Loucy (cell line): ENCODE measurements at regions not wholly inside any gene's neighbourhood (a gene's known extent, or its start where the extent isn't known, plus 50 kb on each side); places are given as distances from the start of the nearest gene placed in this dataset.

Source experiments
- H2AFZ ChIP-seq: fragments of 200-600 bp; sonication (generic); 2 replicates; pipeline ENCODE4 v1.6.0; 2016; ENCODE audit warnings: antibody characterized with exemption, mild to moderate bottlenecking, low read length, moderate library complexity
- H3F3A ChIP-seq: fragments of 200-600 bp; 2 replicates; pipeline ENCODE4 v1.6.0; 2016; ENCODE audit warnings: antibody characterized with exemption, low read depth, mild to moderate bottlenecking
- H3K27me3 ChIP-seq: fragments of 200-600 bp; sonication (generic); 2 replicates; pipeline ENCODE4 v1.6.1; 2014; ENCODE audit warnings: low read length, mild to moderate bottlenecking; ENCODE audit not compliant: insufficient read depth, poor library complexity, severe bottlenecking
- H3K36me3 ChIP-seq: fragments of 200-600 bp; sonication (generic); 2 replicates; pipeline ENCODE4 v1.6.1; 2016; ENCODE audit warnings: low read length; ENCODE audit not compliant: insufficient read depth
- H3K4me1 ChIP-seq: fragments of 200-600 bp; sonication (generic); 2 replicates; pipeline ENCODE4 v1.5.1; 2014; ENCODE audit warnings: low read length, mild to moderate bottlenecking; ENCODE audit not compliant: insufficient read depth, poor library complexity, severe bottlenecking
- H3K4me2 ChIP-seq: fragments of 200-600 bp; sonication (generic); 2 replicates; pipeline ENCODE4 v1.6.0; 2014; ENCODE audit warnings: antibody characterized with exemption, low read length, low read depth, mild to moderate bottlenecking; ENCODE audit not compliant: poor library complexity, severe bottlenecking
- H3K4me3 ChIP-seq: fragments of 200-600 bp; sonication (generic); 2 replicates; pipeline ENCODE4 v1.5.1; 2014; ENCODE audit warnings: low read length, mild to moderate bottlenecking, mixed read lengths; ENCODE audit not compliant: poor library complexity, severe bottlenecking
- H3K79me2 ChIP-seq: fragments of 200-600 bp; sonication (generic); 2 replicates; pipeline ENCODE4 v1.6.1; 2014; ENCODE audit warnings: low read length; ENCODE audit not compliant: insufficient read depth
- H3K9ac ChIP-seq: fragments of 200-600 bp; sonication (generic); 2 replicates; pipeline ENCODE4 v1.6.0; 2014; ENCODE audit warnings: mild to moderate bottlenecking, low read depth, low read length, moderate library complexity; ENCODE audit not compliant: poor library complexity, severe bottlenecking
- H3K9me2 ChIP-seq: fragments of 200-600 bp; sonication (generic); replicated peaks from 2 replicates; pipeline ENCODE4 v1.6.1; 2016; ENCODE audit warnings: low read depth, low read length, mixed read lengths
- H3K9me3 ChIP-seq: fragments of 200-600 bp; sonication (generic); 2 replicates; pipeline ENCODE4 v1.6.1; 2014; ENCODE audit warnings: mild to moderate bottlenecking, antibody characterized with exemption, low read length, low read depth; ENCODE audit not compliant: insufficient read depth
- H4K20me1 ChIP-seq: fragments of 200-600 bp; sonication (generic); 2 replicates; pipeline ENCODE4 v1.6.0; 2014; ENCODE audit warnings: antibody characterized with exemption, low read length, mild to moderate bottlenecking; ENCODE audit not compliant: insufficient read depth, poor library complexity, severe bottlenecking
- CTCF ChIP-seq: fragments of 200-600 bp; sonication (generic); conservative IDR thresholded peaks from 2 replicates; pipeline ENCODE4 v1.5.1; 2014; ENCODE audit warnings: mild to moderate bottlenecking, antibody characterized with exemption, low read length
- EZH2phosphoT487 ChIP-seq: fragments of 200-600 bp; IDR thresholded peaks from 2 replicates; pipeline ENCODE4 v1.6.1; 2018; ENCODE audit warnings: antibody characterized with exemption, mild to moderate bottlenecking, moderate library complexity, borderline replicate concordance

GRCh38 chr5:111004291-111004690, 67.2 kb upstream of the TSLP start:
- Histone ChIP-seq H3K79me2 (no peaks in the 10 kb centered on the region), H3K9me2 (no peaks in the 10 kb centered on the region), H3K9ac (no peak overlapping the region), H3F3A (no peaks in the 10 kb centered on the region), H3K4me2 (no peak overlapping the region), H3K4me3 (no peak overlapping the region), H3K36me3 (no peaks in the 10 kb centered on the region), H3K4me1 (no peaks in the 10 kb centered on the region), H3K9me3 (no peaks in the 10 kb centered on the region), H4K20me1 (no peaks in the 10 kb centered on the region), H3K27me3 (no peaks in the 10 kb centered on the region), H2AFZ (no peak overlapping the region)
- no peak for TF ChIP-seq EZH2phosphoT487
- no peak for TF ChIP-seq CTCF

- H3K4me2 ChIP-seq = no peak overlapping the region
- H2AFZ ChIP-seq = no peak overlapping the region
- no peaks in the 10 kb centered on the region for H3K27me3 ChIP-seq
- TF ChIP-seq EZH2phosphoT487 = no peak
- no peak for TF ChIP-seq CTCF
- H4K20me1 ChIP-seq = no peaks in the 10 kb centered on the region
- H3F3A ChIP-seq = no peaks in the 10 kb centered on the region
- H3K4me1 ChIP-seq = no peaks in the 10 kb centered on the region
- no peak overlapping the region for H3K4me3 ChIP-seq
- no peaks in the 10 kb centered on the region for H3K36me3 ChIP-seq
- H3K79me2 ChIP-seq = no peaks in the 10 kb centered on the region
- no peak overlapping the region for H3K9ac ChIP-seq
- H3K9me3 ChIP-seq = no peaks in the 10 kb centered on the region
- no peaks in the 10 kb centered on the region for H3K9me2 ChIP-seq
These were observed 60.7 kb upstream of the TSLP start for GRCh38 chr5:111010783-111011182.

GRCh38 chr5:111013011-111013410, 58.5 kb upstream of the TSLP start:
- Histone ChIP-seq H3K79me2 (no peaks in the 10 kb centered on the region), H3F3A (no peaks in the 10 kb centered on the region), H3K9me2 (no peaks in the 10 kb centered on the region), H3K27me3 (no peaks in the 10 kb centered on the region), H2AFZ (no peak overlapping the region), H3K4me1 (no peaks in the 10 kb centered on the region), H4K20me1 (no peaks in the 10 kb centered on the region), H3K4me2 (no peak overlapping the region), H3K9ac (no peak overlapping the region), H3K9me3 (no peaks in the 10 kb centered on the region), H3K4me3 (no peak overlapping the region), H3K36me3 (no peaks in the 10 kb centered on the region)
- TF ChIP-seq EZH2phosphoT487 = no peak
- no peak for TF ChIP-seq CTCF
